Neuronal stem cell (in vitro differentiated cells): ENCODE measurements at regions not wholly inside any gene's neighbourhood (a gene's known extent, or its start where the extent isn't known, plus 50 kb on each side); places are given as distances from the start of the nearest gene placed in this dataset.

Experiments
- DNase-seq: peaks from one replicate; pipeline ENCODE4 v3.0.0-alpha.2; 2013; ENCODE audit warnings: low spot score
- H2AFZ ChIP-seq: one replicate; pipeline ENCODE4 v1.6.1; 2013; ENCODE audit warnings: mild to moderate bottlenecking, low read length, inconsistent platforms
- H2AK5ac ChIP-seq: 2 replicates; pipeline ENCODE4 v1.6.1; 2013; ENCODE audit warnings: low read depth, mild to moderate bottlenecking, inconsistent platforms, low read length, moderate library complexity, mixed read lengths
- H2BK120ac ChIP-seq: 2 replicates; pipeline ENCODE4 v1.6.1; 2013; ENCODE audit warnings: low read depth, mild to moderate bottlenecking, inconsistent platforms, low read length, moderate library complexity, mixed read lengths
- H2BK12ac ChIP-seq: one replicate; pipeline ENCODE4 v1.6.1; 2013; ENCODE audit warnings: low read length, inconsistent platforms
- H2BK15ac ChIP-seq: 2 replicates; pipeline ENCODE4 v1.6.1; 2013; ENCODE audit warnings: mild to moderate bottlenecking, low read length, inconsistent platforms, mixed read lengths
- H2BK5ac ChIP-seq: one replicate; pipeline ENCODE4 v1.6.1; 2013; ENCODE audit warnings: inconsistent platforms, mild to moderate bottlenecking, low read length, moderate library complexity
- H3K14ac ChIP-seq: one replicate; pipeline ENCODE4 v1.6.1; 2013; ENCODE audit warnings: low read length, inconsistent platforms
- H3K18ac ChIP-seq: 2 replicates; pipeline ENCODE4 v1.6.1; 2013; ENCODE audit warnings: low read length, inconsistent platforms
- H3K23ac ChIP-seq: 2 replicates; pipeline ENCODE4 v1.6.1; 2013; ENCODE audit warnings: low read depth, mild to moderate bottlenecking, mixed read lengths, low read length, inconsistent platforms; ENCODE audit not compliant: poor library complexity
- H3K27ac ChIP-seq: replicated peaks from 3 replicates; pipeline ENCODE4 v1.5.1; 2013; ENCODE audit warnings: low read length, inconsistent platforms
- H3K27me3 ChIP-seq, 3 experiments: 2 replicates each; pipeline ENCODE4 v1.6.1; 2013; ENCODE audit warnings: low read length in 3 of 3, mild to moderate bottlenecking in 2 of 3, inconsistent platforms in 1 of 3, low read depth in 1 of 3, mixed read lengths in 1 of 3, moderate library complexity in 1 of 3; ENCODE audit not compliant: control insufficient read depth in 3 of 3, insufficient read depth in 3 of 3
- H3K36me3 ChIP-seq, 2 donors: replicated peaks in 1 of 2; 2 replicates each; pipeline ENCODE4 v1.6.1; 2013; ENCODE audit warnings: low read length in 2 of 2; ENCODE audit not compliant: control insufficient read depth in 2 of 2, insufficient read depth in 2 of 2
- H3K4ac ChIP-seq: 2 replicates; pipeline ENCODE4 v1.6.1; 2013; ENCODE audit warnings: inconsistent platforms, mild to moderate bottlenecking, low read length, moderate library complexity
- H3K4me1 ChIP-seq, 2 donors: 1 replicate in 1 of 2; 2 replicates in 1 of 2; pipeline ENCODE4 v1.6.1; 2013; ENCODE audit warnings: low read length in 2 of 2, low read depth in 1 of 2; ENCODE audit not compliant: control insufficient read depth in 2 of 2, insufficient read depth in 1 of 2
- H3K4me2 ChIP-seq: one replicate; pipeline ENCODE4 v1.6.1; 2013; ENCODE audit warnings: mild to moderate bottlenecking, low read length, inconsistent platforms; ENCODE audit not compliant: insufficient read depth, poor library complexity, severe bottlenecking
- H3K4me3 ChIP-seq, 2 donors: 2 replicates each; pipeline ENCODE4 v1.5.1; 2013; ENCODE audit warnings: low read length in 2 of 2, mild to moderate bottlenecking in 2 of 2, inconsistent platforms in 1 of 2, moderate library complexity in 1 of 2
- H3K79me1 ChIP-seq: one replicate; pipeline ENCODE4 v1.6.1; 2013; ENCODE audit warnings: low read depth, mild to moderate bottlenecking, inconsistent platforms, low read length, moderate library complexity
- H3K9ac ChIP-seq: one replicate; pipeline ENCODE4 v1.6.1; 2013; ENCODE audit warnings: mild to moderate bottlenecking, low read depth, low read length, inconsistent platforms; ENCODE audit not compliant: poor library complexity
- H3K9me3 ChIP-seq, 2 donors: replicated peaks in 1 of 2; 2 replicates each; pipeline versions ENCODE3 to v1.6.1; 2013; ENCODE audit warnings: low read length in 2 of 2, mild to moderate bottlenecking in 2 of 2, inconsistent platforms in 1 of 2, low read depth in 1 of 2, mixed read lengths in 1 of 2, moderate library complexity in 1 of 2; ENCODE audit not compliant: control insufficient read depth in 2 of 2, insufficient read depth in 1 of 2
- H4K8ac ChIP-seq: one replicate; pipeline ENCODE4 v1.6.1; 2013; ENCODE audit warnings: low read depth, mild to moderate bottlenecking, inconsistent platforms, low read length, moderate library complexity
- H4K91ac ChIP-seq: one replicate; pipeline ENCODE4 v1.6.1; 2013; ENCODE audit warnings: low read length, low read depth, mild to moderate bottlenecking, inconsistent platforms; ENCODE audit not compliant: poor library complexity
- WGBS, 2 donors: extraction: QIAGEN DNeasy Blood & Tissue Kit; methylation state at CpG; one replicate each; pipeline ENCODE4 v1.1.7; 2013; ENCODE audit warnings: missing lambda C conversion rate in 2 of 2, mixed read lengths in 1 of 2; ENCODE audit not compliant: insufficient read length in 2 of 2, insufficient replicate concordance in 1 of 2; ENCODE audit errors: extremely low coverage in 2 of 2; 5-methylcytosine and 5-hydroxymethylcytosine counted together

GRCh38 chr10:25707572-25707971 lies 226.5 kb upstream of the MYO3A start:
- no peak overlapping the region for H3K23ac ChIP-seq
- no peak overlapping the region for H3K4me2 ChIP-seq
- H3K9me3 ChIP-seq: no peaks in the 10 kb centered on the region
- H2AFZ ChIP-seq: no peak overlapping the region
- H3K4me1 ChIP-seq: peaks cover 0 to 1% of the 10 kb centered on the region in 2 donors
- no peaks in the 10 kb centered on the region for H3K79me1 ChIP-seq
- no peaks in the 10 kb centered on the region for H3K36me3 ChIP-seq
- H4K8ac ChIP-seq: no peak overlapping the region
- H3K9ac ChIP-seq: no peak overlapping the region
- no peak overlapping the region for H2BK5ac ChIP-seq
- H2AK5ac ChIP-seq: no peak overlapping the region
- no peak overlapping the region for H2BK15ac ChIP-seq
- H3K14ac ChIP-seq: no peak overlapping the region
- no peak overlapping the region for H3K27ac ChIP-seq
- no peak overlapping the region for H3K4ac ChIP-seq
- no peak overlapping the region for H3K4me3 ChIP-seq
- WGBS, 2 donors: no CpG with 5 or more reads among the region's 4 CpGs
- no peak overlapping the region for H2BK120ac ChIP-seq
- no peak for DNase-seq
- H3K18ac ChIP-seq: no peak overlapping the region
- no peak overlapping the region for H4K91ac ChIP-seq
- H2BK12ac ChIP-seq: no peak overlapping the region
- H3K27me3 ChIP-seq: no peaks in the 10 kb centered on the region

DNA sequence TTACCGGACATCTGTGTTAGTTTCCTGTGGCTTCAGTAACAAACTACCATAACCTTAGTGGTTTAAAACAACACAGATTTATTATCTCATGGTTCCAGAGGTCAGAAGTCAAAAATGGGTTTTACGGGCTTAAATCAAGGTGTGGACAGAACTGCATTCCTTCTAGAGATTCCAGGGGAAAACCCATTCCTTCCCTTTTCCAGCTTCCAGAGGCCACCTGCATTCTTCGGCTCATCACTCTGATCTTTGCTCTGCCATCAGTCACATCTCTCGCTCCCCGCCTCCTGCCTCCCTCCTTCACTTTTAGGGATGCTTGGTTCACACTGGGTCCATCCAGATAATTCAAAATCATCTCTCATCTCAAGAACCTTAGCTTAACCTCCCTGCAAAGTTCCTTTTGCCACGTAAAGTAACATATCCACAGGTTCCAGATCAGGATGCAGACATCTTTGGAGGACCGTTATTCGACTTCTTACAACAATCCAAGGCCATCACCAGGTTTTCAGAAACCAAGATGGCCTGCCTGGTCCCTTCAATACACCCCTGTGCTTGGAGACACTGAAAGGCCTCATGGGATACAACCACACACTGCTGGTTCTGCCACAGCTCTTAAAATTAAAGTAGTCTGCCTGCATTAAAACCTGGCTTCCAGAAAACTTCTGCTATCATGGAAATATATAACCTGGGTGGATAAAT lies 225.9 kb upstream of the MYO3A start:
- Histone ChIP-seq H2AK5ac (no peak overlapping the region), H4K91ac (no peak overlapping the region), H3K9ac (no peak overlapping the region), H3K23ac (no peak overlapping the region), H2BK5ac (no peak overlapping the region), H3K27ac (no peak overlapping the region), H3K36me3 (no peaks in the 10 kb centered on the region), H2BK120ac (no peak overlapping the region), H3K14ac (no peak overlapping the region), H4K8ac (no peak overlapping the region), H3K4me2 (no peak overlapping the region), H2AFZ (no peak overlapping the region), H2BK12ac (no peak overlapping the region), H3K4ac (no peak overlapping the region), H3K79me1 (no peaks in the 10 kb centered on the region), H3K4me3 (no peak overlapping the region), H3K4me1 (peaks cover 0 to 1% of the 10 kb centered on the region in 2 donors), H2BK15ac (no peak overlapping the region), H3K9me3 (no peaks in the 10 kb centered on the region), H3K27me3 (no peaks in the 10 kb centered on the region), H3K18ac (no peak overlapping the region)
- DNase-seq: no peak
- WGBS, 2 donors: no CpG with 5 or more reads among the region's 8 CpGs

DNA sequence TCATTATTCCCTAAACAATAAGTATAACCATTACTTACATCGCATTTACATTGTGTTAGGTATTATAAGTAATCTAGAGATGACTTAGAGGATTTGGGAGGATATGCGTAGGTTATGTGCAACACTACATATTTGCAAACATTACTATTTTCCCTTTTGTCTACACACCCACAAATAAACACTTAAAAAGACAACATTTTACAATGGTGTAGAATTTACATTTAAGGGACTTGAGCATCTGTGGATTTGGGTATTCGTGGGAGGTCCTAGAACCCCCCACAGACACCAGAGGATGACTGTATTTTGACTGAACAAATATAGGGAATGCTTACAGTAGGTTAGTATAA lies 220.2 kb upstream of the MYO3A start:
- Histone ChIP-seq H2BK120ac (no peak overlapping the region), H3K23ac (no peak overlapping the region), H3K27ac (no peak overlapping the region), H3K9ac (no peak overlapping the region), H3K4ac (no peak overlapping the region), H3K18ac (no peak overlapping the region), H3K27me3 (no peaks in the 10 kb centered on the region), H2AK5ac (no peak overlapping the region), H2BK12ac (no peak overlapping the region), H2BK15ac (no peak overlapping the region), H3K79me1 (no peaks in the 10 kb centered on the region), H3K36me3 (no peaks in the 10 kb centered on the region), H3K14ac (no peak overlapping the region), H4K91ac (no peak overlapping the region), H3K4me1 (no peaks in the 10 kb centered on the region), H3K9me3 (no peaks in the 10 kb centered on the region), H3K4me3 (no peak overlapping the region), H4K8ac (no peak overlapping the region), H3K4me2 (no peak overlapping the region), H2AFZ (no peak overlapping the region), H2BK5ac (no peak overlapping the region)
- WGBS, 2 donors: no CpG with 5 or more reads among the region's 3 CpGs
- no peak for DNase-seq

GRCh38 chr10:25724241-25724640 lies 209.8 kb upstream of the MYO3A start:
- H3K27ac ChIP-seq: no peak overlapping the region
- H3K14ac ChIP-seq: no peak overlapping the region
- no peak overlapping the region for H2AFZ ChIP-seq
- H3K23ac ChIP-seq: no peak overlapping the region
- no peak overlapping the region for H2BK12ac ChIP-seq
- H3K4me1 ChIP-seq: peaks cover 0 to 2% of the 10 kb centered on the region in 2 donors
- H3K79me1 ChIP-seq: no peaks in the 10 kb centered on the region
- no peak overlapping the region for H2BK5ac ChIP-seq
- H2BK120ac ChIP-seq: no peak overlapping the region
- H3K4me3 ChIP-seq: no peak overlapping the region
- H3K4ac ChIP-seq: no peak overlapping the region
- no CpG with 5 or more reads among the region's 1 CpG for WGBS, 2 donors
- no peaks in the 10 kb centered on the region for H3K9me3 ChIP-seq
- H3K18ac ChIP-seq: no peak overlapping the region
- H3K9ac ChIP-seq: no peak overlapping the region
- H4K8ac ChIP-seq: no peak overlapping the region
- no peak for DNase-seq
- no peaks in the 10 kb centered on the region for H3K27me3 ChIP-seq
- no peak overlapping the region for H4K91ac ChIP-seq
- no peak overlapping the region for H3K4me2 ChIP-seq
- H3K36me3 ChIP-seq: no peaks in the 10 kb centered on the region
- H2BK15ac ChIP-seq: no peak overlapping the region
- H2AK5ac ChIP-seq: no peak overlapping the region
